ENCODE measurements at regions not wholly inside any gene's neighbourhood (a gene's known extent, or its start where the extent isn't known, plus 50 kb on each side); places are given as distances from the start of the nearest gene placed in this dataset.

- TF ChIP-seq CTCF (IDR thresholded peaks at IDR 0.05) (no peak), POLR2AphosphoS5 (IDR thresholded peaks at IDR 0.05) (no peak), POLR2A (IDR thresholded peaks at IDR 0.05) (no peak)
- DNase-seq (ENCODE audit: low spot score), result no peak
- WGBS, result 91% methylated on average over 3 of the region's 3 CpGs
- Histone ChIP-seq H3K9me3 (no peaks in the 10 kb centered on the region), H3K4me1 (replicated peaks) (no peaks in the 10 kb centered on the region), H3K27me3 (replicated peaks; ENCODE audit: insufficient read depth) (no peaks in the 10 kb centered on the region), H3K27ac (no peak overlapping the region), H3K4me3 (no peak overlapping the region), H3K36me3 (no peaks in the 10 kb centered on the region)
- intact Hi-C loops (cut with DNase I), result no loop called here
Observed at GRCh38 chr5:4116834-4117233, 521.2 kb downstream of the IRX1 start.

- TF ChIP-seq POLR2AphosphoS5 (IDR thresholded peaks at IDR 0.05) (no peak), POLR2A (IDR thresholded peaks at IDR 0.05) (no peak), CTCF (IDR thresholded peaks at IDR 0.05) (no peak)
- Histone ChIP-seq H3K4me1 (replicated peaks) (no peaks in the 10 kb centered on the region), H3K36me3 (no peaks in the 10 kb centered on the region), H3K9me3 (no peaks in the 10 kb centered on the region), H3K27ac (no peak overlapping the region), H3K4me3 (no peak overlapping the region), H3K27me3 (replicated peaks; ENCODE audit: insufficient read depth) (no peaks in the 10 kb centered on the region)
- no peak for DNase-seq (ENCODE audit: low spot score)
- WGBS, result 57% methylated on average over 7 of the region's 7 CpGs
- intact Hi-C loops (cut with DNase I), result no loop called here
Observed at GRCh38 chr5:4124221-4124970, 528.8 kb downstream of the IRX1 start.

GRCh38 chr5:4128994-4129393 lies 533.4 kb downstream of the IRX1 start:
- H3K4me3 ChIP-seq, result no peak overlapping the region
- intact Hi-C loops (cut with DNase I), result no loop called here
- no peaks in the 10 kb centered on the region for H3K36me3 ChIP-seq
- no peak overlapping the region for H3K27ac ChIP-seq
- H3K4me1 ChIP-seq (replicated peaks), result no peaks in the 10 kb centered on the region
- 93% methylated on average over 9 of the region's 9 CpGs for WGBS
- TF ChIP-seq POLR2A (IDR thresholded peaks at IDR 0.05) (no peak), POLR2AphosphoS5 (IDR thresholded peaks at IDR 0.05) (no peak), CTCF (IDR thresholded peaks at IDR 0.05) (no peak)
- DNase-seq (ENCODE audit: low spot score), result no peak
- H3K27me3 ChIP-seq (replicated peaks; ENCODE audit: insufficient read depth), result no peaks in the 10 kb centered on the region
- H3K9me3 ChIP-seq, result no peaks in the 10 kb centered on the region

- intact Hi-C loops (cut with DNase I), result no loop called here
- no peak for DNase-seq (ENCODE audit: low spot score)
- no peaks in the 10 kb centered on the region for H3K27me3 ChIP-seq (replicated peaks; ENCODE audit: insufficient read depth)
- H3K27ac ChIP-seq, result no peak overlapping the region
- H3K36me3 ChIP-seq, result no peaks in the 10 kb centered on the region
- 90% methylated on average over 7 of the region's 7 CpGs for WGBS
- H3K9me3 ChIP-seq, result no peaks in the 10 kb centered on the region
- no peak overlapping the region for H3K4me3 ChIP-seq
- TF ChIP-seq CTCF (IDR thresholded peaks at IDR 0.05) (no peak), POLR2A (IDR thresholded peaks at IDR 0.05) (no peak), POLR2AphosphoS5 (IDR thresholded peaks at IDR 0.05) (no peak)
- H3K4me1 ChIP-seq (replicated peaks), result no peaks in the 10 kb centered on the region
Observed at GRCh38 chr5:4129523-4129922, 533.9 kb downstream of the IRX1 start.

GRCh38 chr5:4130819-4131218 lies 535.2 kb downstream of the IRX1 start:
- DNase-seq (ENCODE audit: low spot score), result no peak
- TF ChIP-seq POLR2AphosphoS5 (IDR thresholded peaks at IDR 0.05) (no peak), POLR2A (IDR thresholded peaks at IDR 0.05) (no peak), CTCF (IDR thresholded peaks at IDR 0.05) (no peak)

More at GRCh38 chr5:4130819-4131218, 535.2 kb downstream of the IRX1 start:
- H3K4me1 ChIP-seq (replicated peaks), result no peaks in the 10 kb centered on the region
- intact Hi-C loops (cut with DNase I), result no loop called here
- no peak overlapping the region for H3K4me3 ChIP-seq
- H3K36me3 ChIP-seq, result no peaks in the 10 kb centered on the region
- no peaks in the 10 kb centered on the region for H3K27me3 ChIP-seq (replicated peaks; ENCODE audit: insufficient read depth)
- H3K9me3 ChIP-seq, result no peaks in the 10 kb centered on the region
- H3K27ac ChIP-seq, result no peak overlapping the region
- 67% methylated on average over 3 of the region's 3 CpGs for WGBS

Data from prostate gland (tissue), 2 donors.